ENCODE measurements at regions not wholly inside any gene's neighbourhood (a gene's known extent, or its start where the extent isn't known, plus 50 kb on each side); places are given as distances from the start of the nearest gene placed in this dataset.

DNA sequence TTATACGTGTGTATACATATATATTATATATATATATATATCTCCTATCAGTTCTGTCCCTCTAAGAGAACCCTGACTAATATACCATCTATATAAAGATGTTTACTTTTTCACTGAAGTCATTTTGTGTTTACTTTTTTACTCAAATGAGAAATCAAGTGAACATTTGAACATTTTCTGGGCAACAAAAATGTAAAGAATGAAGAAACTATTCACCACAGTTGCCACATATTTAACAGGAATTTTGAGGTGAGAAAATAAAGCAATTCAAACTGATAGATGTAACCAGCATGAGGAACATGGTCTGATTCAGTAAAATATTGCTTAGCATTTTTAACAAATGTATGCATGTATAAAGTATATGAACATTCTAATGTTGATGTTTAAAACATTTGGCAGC is 299.2 kb upstream of the KLHL1 start:
- TF ChIP-seq, protein P1, sequence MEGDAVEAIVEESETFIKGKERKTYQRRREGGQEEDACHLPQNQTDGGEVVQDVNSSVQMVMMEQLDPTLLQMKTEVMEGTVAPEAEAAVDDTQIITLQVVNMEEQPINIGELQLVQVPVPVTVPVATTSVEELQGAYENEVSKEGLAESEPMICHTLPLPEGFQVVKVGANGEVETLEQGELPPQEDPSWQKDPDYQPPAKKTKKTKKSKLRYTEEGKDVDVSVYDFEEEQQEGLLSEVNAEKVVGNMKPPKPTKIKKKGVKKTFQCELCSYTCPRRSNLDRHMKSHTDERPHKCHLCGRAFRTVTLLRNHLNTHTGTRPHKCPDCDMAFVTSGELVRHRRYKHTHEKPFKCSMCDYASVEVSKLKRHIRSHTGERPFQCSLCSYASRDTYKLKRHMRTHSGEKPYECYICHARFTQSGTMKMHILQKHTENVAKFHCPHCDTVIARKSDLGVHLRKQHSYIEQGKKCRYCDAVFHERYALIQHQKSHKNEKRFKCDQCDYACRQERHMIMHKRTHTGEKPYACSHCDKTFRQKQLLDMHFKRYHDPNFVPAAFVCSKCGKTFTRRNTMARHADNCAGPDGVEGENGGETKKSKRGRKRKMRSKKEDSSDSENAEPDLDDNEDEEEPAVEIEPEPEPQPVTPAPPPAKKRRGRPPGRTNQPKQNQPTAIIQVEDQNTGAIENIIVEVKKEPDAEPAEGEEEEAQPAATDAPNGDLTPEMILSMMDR (IDR thresholded peaks at IDR 0.05; ENCODE audit: low read depth, low read length), result no peak
- TF ChIP-seq EZH2phosphoT487 (IDR thresholded peaks at IDR 0.05; ENCODE audit: low read depth), result no peak

Data from OCI-LY3 (cell line).